RPMI8226 (cell line): ENCODE measurements at regions not wholly inside any gene's neighbourhood (a gene's known extent, or its start where the extent isn't known, plus 50 kb on each side); places are given as distances from the start of the nearest gene placed in this dataset.
A peak's percentile ranks its signal among the peaks of the same experiment; 100 is the strongest.

Experiments
- DNase-seq: peaks from one replicate; pipeline ENCODE4 v3.0.0-alpha.2; 2015

DNA sequence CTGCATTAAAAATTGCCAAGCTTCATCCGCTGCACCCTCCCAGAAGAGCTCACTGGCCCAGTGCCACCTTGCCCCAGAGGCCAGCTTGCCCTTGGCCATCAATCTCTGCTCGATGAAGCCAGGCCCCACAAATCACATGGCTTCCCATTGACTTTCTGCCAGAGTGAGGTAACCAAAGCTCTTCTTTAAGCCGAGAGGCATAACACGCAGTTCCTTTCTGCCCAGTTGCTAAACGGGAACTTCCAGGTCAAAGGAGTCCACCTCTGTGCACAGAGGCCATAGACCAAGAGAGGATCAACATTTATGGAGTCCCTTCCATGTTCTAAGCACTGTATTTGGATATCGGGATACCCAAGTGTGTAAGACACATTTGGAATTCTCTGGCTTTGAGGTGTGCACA lies 208.8 kb downstream of the KIF4B start:
- DNase-seq, result no peak

DNA sequence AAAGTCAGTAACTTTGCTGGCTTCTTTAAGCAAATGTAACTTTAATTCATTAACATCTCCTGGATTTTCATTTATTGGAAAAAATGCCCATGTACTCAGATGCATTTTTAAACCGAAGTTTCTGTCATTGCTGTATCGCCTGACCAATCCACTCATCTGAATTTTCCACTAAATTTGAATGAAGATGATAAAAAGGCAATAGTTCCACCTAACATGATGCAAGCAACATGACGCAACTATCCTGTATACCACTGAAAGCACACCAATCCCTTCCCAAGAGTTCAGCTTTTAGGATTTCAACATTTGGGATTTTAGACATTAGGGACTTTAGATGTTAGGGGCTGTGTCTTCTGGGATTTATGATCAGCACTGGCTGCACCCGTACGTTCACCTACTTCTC lies 215.6 kb downstream of the KIF4B start:
- no peak for DNase-seq

DNA sequence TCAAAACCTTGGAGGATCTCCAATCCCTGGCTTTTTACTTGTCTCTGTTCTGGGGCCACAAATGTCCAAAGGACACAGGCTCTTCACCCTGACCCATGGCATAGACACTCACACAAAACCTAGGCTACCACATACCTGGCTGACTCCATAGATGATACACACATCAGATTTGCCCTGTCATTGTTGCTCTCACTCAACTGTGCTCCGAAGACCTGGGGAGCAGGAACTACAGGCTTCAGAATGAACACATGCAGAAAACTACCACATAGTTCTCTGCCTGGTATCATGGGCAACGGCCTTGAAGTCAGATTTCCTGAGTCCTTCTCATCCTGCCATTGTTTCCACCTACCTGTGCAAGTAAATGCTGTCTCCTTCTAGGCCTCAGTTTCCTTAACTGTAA lies 226.2 kb downstream of the KIF4B start:
- no peak for DNase-seq

DNA sequence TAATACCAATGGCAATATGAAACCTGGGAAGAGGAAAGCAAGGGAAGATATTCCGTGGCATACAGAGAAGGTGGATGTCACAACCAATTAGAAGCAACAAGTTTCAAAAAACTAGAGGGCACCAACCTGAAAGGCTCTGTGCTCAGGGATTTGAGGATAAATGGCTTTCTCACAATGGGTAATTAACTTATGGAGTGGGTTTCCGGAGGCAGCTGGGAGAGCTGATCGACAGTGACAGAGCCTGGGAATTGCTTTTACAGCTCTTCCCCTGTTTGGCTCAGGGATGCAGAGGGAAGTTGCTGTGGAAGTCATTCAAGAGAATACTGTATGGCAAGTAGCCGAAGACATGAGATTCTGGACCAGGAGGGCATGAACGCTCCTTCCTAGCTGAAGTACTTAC lies 237.0 kb downstream of the KIF4B start:
- no peak for DNase-seq

DNA sequence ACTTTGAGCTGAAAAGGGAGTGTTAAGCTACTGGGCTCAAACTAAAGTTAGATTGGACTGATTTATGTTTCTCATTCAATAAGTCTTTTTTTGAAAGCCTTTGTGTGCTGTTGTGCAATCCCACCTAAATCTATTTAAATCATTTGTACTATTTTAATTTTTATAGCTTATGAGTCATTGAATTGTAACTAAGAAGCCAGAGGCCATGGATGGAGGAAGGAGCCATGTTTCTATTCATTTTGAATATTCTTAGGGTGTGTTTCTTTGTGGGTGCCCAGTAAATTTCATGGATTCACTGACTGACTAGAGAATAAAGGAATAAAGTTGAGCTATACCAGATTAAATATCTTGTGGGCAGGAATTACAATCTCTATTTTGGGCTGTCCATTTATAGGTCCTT lies 238.5 kb downstream of the KIF4B start:
- no peak for DNase-seq

DNA sequence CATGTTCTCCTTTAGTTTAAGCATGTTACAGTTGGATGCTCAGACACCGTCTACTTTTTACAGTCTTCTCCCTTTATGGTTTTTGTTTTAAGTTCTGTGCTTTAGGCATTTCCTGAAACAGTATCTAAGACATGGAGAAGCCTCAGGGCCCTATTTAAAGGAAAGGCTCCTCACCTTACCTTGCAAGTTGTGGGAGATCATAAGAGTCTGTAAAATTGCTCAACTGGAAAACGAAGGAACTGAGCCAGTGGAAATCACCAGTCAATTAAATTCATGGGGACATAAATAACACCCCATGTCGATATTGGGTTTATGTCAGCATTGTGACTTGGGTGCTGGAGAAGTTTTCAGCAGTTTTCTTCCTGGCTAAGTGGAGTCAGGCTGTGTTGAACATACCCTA lies 239.2 kb downstream of the KIF4B start:
- DNase-seq, result no peak

DNA sequence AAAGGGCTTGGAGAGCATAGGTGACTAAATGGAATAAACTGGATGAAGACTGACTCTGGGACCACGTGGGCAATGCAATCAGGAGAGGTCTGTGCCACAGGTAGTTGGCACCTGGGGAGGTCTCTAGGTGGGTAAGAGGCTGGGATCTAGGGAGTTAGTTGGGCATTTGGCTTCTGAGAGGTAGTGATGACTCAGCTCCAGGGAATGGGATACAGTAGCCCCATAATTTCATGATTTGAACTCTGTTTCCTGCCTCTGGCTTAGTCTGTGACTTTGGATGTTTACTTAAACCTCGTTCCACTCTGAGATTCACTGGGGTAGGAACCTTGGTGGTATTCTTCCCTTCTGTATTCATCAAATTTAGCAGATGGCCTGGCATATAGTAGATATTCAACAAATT lies 240.8 kb downstream of the KIF4B start:
- DNase-seq, result no peak

DNA sequence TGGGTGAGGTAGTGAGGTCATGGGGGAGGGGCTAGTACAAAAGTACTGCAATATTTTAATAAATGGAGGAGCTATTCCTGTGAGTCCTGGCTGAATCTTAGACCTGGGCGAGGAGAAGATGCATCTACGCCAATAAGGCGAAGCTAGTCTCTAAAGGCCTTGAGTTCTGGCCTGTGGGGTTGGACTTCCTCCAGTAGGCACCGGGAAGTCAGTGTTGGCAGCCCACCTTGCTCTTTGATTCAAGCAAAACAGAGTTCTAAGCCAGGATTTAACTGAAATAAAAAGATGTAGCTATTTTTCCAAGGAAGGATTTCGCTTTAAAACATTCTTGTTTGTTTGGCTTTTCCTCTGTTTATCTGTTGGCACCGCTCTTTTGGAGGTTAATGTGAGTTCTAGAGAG lies 244.6 kb downstream of the KIF4B start:
- no peak for DNase-seq

DNA sequence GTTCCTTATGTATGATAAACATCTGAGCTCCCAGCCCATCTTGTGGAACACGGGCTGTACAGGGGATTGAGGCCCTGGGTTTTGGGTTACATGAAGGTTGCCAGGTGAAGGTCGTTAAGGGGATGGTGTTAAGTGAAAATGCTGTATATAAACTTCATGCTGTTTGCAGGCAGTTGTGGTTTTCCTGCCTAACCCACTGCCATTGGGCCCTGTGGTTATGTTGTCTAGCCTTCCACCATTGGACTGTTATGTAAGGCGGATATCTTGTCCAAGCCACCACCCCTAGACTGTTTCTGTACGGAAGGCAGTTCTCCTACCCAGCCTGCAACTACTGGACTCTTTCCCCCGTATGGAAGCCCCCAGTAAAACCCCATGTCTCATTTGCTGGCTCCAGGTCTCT lies 246.1 kb downstream of the KIF4B start:
- DNase-seq, result no peak

DNA sequence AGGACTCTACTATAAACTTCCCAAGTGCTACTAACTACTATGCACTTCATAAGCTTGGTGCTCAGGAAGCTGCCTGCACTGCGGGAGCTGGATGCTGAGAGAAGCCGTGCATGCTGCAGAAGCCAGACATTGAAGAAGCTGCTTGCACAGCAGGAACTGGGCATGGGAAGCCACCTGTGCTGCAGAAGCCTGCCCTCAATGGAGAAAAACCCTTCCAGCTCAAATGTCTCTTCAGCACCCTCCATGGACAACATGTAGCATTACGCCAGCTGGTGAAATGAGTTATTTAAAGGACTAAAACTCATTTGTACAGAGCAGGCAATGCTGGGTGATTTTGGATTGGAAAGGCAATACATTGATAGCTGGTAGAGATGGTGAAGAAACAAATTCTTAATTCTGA lies 247.2 kb downstream of the KIF4B start:
- peak; percentile 70 for DNase-seq

DNA sequence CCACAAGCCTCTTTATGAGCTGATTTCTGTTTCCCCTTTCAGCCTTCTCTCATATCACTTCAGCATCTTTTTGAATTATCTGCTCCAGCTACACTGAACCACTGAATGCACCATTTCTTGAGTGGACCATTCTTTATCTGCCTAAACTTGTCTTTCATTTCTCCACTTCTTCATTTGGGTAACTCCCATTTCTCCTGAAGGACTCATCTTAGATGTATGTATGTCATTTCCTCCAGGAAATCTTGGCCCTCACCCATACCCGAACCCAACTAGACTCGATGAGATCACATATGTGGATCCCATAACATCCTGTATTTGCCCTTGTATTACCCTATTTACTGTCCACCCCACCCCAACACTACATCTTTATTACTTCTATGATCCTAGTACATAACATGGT lies 249.8 kb downstream of the KIF4B start:
- DNase-seq, result no peak

DNA sequence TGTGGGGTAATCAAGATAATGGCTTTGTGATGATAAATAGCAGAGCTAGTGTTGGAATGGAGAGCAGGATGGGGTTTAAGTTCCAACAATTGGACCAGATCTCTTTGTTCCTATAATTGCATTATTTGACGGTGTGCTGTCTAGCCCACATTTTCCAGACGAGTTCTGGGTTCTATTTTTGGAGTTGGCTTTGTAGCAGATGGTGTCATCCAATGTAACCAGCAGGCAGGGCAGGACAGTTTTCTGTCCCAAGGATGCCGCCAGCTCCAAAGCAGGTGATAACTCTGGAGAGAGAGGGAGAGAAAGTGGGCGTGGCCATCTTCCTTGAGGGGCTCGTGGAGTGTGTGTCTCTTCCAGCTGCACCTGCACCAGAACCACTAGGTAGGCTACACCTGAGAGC lies 251.3 kb downstream of the KIF4B start:
- DNase-seq, result no peak

DNA sequence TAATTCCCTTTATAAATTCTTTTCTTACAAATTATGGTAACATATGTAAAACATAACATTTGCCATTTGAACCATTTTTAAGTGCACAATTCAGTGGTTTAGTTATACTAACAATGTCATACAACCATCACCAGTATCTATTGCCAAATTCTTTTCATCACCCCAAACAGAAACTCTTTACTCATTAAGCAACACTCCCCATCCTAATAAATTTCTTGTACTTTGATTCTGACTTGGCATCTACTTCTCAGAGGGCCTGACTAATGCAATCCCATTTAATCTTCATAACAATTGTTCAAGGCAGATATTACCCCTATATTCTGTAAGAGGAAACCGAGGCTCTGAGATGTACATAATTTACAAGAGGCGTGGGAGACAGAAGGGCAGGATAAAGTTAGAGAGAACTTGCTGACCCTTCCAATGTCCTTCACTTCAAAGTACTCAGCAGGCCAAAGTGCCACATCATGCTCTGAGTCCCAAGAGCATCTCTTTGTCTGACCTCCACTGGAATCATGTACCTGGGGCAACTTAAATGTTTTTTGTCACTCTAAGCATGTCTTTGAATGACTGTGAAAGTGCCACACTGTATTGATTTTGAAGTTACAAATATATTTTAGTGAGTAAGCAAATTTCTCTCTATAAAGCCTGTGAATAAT lies 255.3 kb downstream of the KIF4B start:
- DNase-seq, result no peak

DNA sequence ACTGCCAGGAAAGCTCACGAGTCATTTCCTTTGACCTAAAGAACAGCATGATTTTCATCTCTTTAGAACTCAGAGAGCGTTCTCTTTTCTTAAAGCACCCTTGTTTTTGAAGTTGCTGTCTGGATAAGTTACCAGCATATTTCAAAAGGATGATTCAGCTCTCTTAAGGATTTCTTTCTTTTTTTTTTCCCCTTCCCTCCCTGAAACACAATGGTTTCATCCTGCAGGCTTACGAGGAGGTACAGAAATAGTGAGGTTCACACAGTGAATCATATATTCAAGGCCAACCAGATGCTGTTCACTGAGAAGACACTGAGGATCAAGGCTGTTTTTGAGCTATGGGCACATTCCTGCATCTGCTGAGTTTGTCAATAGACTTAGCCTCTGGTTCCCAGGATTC lies 257.2 kb downstream of the KIF4B start:
- DNase-seq, result no peak

DNA sequence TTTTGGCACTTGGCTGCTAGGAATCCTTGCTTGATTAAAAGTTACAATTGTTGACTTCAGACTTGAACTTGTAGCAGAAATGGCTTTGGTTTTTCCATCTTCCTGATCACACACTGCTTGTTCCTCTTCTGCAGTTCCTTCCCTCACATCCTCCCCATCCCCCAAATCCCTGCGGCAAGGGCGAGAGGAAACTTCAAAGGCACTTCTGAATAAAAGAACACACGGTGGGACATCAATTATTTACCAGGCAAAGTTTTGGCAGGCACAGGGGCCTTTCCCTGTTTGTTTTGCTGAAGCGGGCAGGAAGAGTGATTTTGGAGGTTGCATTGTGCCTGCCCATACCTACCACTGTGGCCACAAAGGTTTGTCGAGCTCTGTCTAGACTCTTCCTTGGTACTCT lies 260.9 kb downstream of the KIF4B start:
- DNase-seq, result no peak

DNA sequence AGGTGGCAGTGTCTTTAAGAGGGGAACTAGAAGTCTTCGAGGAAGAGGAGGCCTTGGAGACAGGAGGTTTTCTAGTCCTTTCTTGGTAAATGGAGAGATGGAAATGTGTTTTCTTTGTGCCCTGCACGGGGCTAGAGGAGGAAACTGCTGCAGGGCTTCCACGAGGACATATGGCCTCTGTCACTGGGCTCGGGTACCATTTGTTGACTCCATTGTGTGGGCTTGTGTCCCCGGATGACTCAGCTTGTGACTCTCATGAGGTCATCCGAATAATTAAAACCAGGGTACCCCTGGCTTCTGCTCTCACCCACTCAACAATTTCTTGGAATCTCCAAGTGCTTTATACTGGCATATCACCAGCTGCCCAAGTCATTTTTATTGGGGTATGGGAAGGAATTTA lies 261.7 kb downstream of the KIF4B start:
- DNase-seq, result no peak

DNA sequence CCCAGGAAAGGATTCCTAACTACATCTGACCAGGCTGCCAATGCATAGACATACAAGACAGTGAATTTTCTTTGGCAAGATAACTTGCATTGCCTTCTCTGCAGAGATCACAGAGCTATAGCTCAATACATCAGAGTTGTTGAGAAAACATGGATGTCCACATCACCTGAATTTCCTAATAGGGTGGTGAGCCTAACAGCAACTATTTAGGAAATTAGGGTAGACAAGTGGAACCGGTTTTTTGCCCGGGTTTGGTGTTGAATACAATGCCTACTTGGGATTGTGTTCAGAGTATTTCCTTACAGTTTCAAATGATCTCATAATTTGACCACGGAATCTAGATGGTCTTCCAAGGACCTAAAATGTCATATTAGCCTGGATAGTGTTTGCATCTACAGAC lies 262.7 kb downstream of the KIF4B start:
- DNase-seq, result no peak

DNA sequence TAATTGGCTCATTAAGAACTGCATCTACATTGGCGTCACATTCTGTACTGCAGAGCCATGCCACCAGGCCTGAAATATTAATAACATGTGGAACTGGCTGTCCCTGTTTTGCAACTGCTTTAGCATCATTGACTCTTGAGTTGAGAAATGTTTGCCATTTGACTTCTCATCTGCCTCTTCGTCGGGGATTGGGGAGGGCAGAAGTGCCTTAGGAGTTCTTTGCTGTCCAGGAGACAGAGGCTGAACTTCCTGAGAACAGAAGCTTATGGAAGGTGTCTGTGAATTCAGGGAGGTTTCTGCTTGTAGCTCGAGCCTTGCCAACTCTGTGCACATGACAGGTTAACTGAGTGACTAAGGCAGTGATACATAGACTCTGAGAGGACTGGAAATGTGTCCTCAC lies 265.0 kb downstream of the KIF4B start:
- no peak for DNase-seq

DNA sequence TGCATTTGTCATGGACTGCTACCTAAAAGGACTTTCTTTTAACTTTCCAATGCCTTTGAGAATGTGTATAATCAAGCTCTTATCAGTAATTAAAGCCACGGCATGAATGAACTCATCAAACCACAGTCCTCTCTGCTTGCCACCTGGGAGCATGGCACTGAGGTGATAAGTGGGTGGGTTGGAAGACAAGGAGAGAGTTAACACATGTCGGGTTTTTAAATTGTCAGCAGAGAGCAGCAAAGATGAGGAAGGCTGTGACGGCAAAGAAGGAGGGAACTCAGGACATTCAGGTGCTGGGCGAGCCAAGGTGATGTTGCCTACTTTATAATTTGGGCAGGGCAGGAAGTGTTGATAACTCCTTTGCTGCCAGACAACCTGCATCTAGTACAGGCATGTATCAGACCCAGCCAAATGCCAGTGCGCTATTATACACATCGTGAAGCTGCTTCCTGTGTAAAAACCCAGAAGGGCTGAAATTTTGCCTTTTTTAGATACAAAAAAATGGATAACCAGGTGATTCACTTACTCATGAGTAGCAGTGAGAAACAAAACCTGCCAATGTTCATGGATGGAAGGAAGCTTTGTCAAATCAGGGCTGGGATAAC lies 269.1 kb downstream of the KIF4B start:
- no peak for DNase-seq

DNA sequence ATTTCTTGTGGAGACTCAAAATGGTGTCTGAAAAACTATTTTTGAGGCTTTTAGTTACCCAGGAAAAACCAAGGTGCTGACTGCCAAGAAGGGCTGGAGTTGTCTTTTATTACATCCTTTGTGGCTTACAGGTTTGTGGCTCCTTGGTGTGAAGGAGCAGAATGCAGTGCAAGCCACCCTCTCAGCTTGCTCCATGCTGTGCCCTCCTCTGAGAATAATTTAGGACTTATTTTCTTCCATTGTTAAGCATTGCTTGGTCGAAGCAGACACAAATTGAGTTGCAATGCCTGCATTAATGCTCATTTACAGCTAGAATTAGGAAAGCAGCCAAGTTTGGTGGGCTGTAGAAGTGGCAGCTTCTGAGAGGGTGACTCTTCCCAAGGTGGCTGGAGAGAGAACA lies 272.2 kb downstream of the KIF4B start:
- DNase-seq, result no peak

DNA sequence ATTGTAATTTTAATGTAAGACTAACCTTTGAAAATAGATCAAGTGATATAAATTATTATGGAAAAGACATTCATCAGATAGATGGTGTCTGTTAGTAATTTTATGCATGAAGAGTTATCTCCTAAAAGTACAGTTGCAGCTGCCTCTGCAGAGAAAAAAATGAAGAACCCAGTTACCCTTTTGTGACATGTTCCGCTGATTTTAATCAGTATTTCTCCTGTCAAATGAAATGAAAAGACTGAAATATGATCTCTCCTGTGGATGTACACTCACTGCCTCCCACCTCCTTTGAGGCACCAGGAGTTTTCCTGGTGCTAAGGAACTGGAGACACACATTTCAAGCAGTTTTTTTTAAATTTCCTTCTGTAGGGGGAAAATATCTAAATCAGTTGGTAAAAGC lies 277.4 kb downstream of the KIF4B start:
- DNase-seq, result no peak

DNA sequence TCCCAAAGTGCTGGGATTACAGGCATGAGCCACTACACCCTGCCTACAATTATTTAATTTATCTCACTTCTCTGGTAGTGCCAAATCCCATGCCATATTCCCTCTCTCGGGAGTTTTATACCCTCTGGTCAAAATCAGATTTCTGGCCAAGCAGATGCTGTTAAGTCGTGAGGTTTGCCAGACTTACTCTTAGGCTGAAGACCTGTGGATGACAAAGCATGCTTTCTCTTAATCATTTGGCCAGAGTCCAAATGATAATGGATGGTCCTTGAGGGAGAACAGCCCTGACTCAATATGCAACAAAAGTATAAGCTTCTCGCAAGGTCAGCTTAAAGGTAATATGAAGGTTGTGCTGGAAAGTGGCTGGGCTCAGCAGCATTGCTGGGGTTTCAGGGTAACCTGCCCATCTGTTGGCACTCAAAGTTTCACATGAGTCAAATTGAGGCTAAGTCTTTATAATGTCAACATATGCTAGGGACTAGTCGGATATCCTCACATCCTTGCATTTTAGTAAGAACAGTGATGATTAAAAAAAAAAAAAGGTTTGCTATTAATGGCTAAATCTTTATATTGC lies 280.1 kb downstream of the KIF4B start:
- no peak for DNase-seq

DNA sequence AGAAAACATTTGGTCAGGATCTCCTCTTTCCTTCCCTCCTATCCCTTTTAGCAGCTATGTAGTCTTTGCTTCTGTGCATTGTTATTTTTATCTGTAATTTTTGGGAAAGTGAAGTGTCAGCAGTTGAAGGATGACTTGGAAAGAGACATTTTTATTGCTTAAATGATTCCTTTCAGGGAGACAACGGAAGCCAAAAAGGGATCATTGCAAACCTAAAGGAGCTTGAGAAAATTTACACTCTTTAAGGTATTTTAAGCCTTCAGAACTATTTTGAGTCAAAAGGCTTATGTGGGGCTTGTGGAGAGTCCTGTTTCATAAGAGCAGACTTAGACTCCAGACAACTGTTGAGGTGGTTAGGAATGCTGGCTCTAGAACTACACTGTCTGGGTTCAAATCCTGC lies 281.6 kb downstream of the KIF4B start:
- no peak for DNase-seq

DNA sequence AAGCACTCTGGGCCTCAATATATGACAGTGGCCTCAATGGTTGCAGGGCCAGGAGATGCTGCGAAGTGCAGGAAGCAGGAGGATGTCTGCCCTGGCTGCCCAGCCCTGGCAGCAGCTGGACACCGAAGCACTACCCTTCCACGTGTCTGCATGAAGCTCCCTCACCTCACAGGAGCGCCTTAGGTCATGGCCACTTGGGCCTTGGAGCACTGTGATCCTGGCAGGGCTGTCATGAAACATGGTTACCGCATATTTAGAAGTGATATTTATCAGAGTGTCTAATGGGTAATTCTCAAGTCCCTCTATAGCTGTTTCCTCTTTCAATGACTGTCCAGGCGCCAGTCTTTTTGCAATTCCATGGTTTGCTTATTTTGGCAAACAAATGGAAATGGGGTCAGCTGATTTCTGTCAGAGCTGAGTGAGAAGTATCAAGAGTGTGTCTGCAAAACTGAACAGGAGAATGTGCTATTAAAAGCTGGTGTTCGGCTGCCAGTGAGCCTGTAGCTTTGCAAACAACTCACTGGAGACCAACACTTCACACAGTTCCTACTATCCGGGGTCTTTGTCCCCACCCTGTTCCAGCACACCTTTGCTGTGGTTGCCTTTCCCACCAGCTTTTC lies 285.9 kb downstream of the KIF4B start:
- DNase-seq, result no peak

DNA sequence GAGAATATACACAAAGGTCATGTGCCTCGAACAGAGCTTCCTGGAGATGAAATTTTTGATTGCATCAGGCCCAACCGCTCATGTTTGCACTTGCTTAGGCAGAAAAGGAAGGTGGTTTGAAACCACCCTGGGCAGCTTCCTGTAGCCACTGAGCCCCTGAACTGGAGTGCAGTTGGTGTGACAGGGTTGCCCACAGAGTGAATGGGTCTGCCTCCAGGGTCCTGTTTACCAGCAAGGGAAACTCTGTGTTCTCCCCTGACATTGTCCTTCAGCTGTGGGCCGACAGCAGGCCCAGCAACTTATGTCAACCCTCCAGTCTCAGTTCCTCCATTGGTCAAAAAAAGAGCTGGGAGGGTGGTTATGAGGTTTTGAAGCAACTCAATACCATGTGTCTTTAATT lies 289.6 kb downstream of the KIF4B start:
- DNase-seq, result no peak
